ACC112 (cell line): ENCODE measurements at regions not wholly inside any gene's neighbourhood (a gene's known extent, or its start where the extent isn't known, plus 50 kb on each side); places are given as distances from the start of the nearest gene placed in this dataset.

ENCODE experiments used
- H2AFZ ChIP-seq: fragments of 200-600 bp; sonication (generic); one replicate; pipeline ENCODE4 v1.6.0; 2017; ENCODE audit warnings: antibody characterized with exemption, low read length; ENCODE audit not compliant: unreplicated experiment
- H3K27ac ChIP-seq: fragments of 200-600 bp; sonication (generic); 2 replicates; pipeline ENCODE4 v1.5.1; 2014; ENCODE audit warnings: low read depth, mild to moderate bottlenecking, antibody characterized with exemption, low read length, moderate library complexity
- H3K27me3 ChIP-seq: fragments of 200-600 bp; sonication (generic); 2 replicates; pipeline ENCODE4 v1.6.1; 2014; ENCODE audit warnings: mild to moderate bottlenecking, antibody characterized with exemption, low read length, moderate library complexity, mixed read lengths; ENCODE audit not compliant: insufficient read depth
- H3K36me3 ChIP-seq: fragments of 200-600 bp; sonication (generic); 2 replicates; pipeline ENCODE4 v1.6.1; 2016; ENCODE audit warnings: mild to moderate bottlenecking, antibody characterized with exemption, low read length, moderate library complexity, mixed read lengths; ENCODE audit not compliant: insufficient read depth
- H3K4me1 ChIP-seq: fragments of 200-600 bp; sonication (generic); one replicate; pipeline ENCODE4 v1.6.1; 2016; ENCODE audit warnings: low read length, mixed read lengths; ENCODE audit not compliant: insufficient read depth, unreplicated experiment, control insufficient read depth
- H3K4me3 ChIP-seq: fragments of 200-600 bp; sonication (generic); 2 replicates; pipeline ENCODE4 v1.5.1; 2014; ENCODE audit warnings: mild to moderate bottlenecking, low read depth, low read length
- H3K79me2 ChIP-seq: fragments of 200-600 bp; sonication (generic); one replicate; pipeline ENCODE4 v1.6.0; 2016; ENCODE audit warnings: low read length; ENCODE audit not compliant: control insufficient read depth, unreplicated experiment, insufficient read depth

GRCh38 chr4:43842594-43842993 is 606.0 kb downstream of the KCTD8 start:
- Histone ChIP-seq H3K27me3 (no peaks in the 10 kb centered on the region), H2AFZ (no peak overlapping the region), H3K4me1 (no peaks in the 10 kb centered on the region), H3K79me2 (no peaks in the 10 kb centered on the region), H3K27ac (no peak overlapping the region), H3K4me3 (no peak overlapping the region), H3K36me3 (no peaks in the 10 kb centered on the region)

GRCh38 chr4:43843501-43843900 is 605.1 kb downstream of the KCTD8 start:
- H3K27me3 ChIP-seq = no peaks in the 10 kb centered on the region
- H3K79me2 ChIP-seq = no peaks in the 10 kb centered on the region
- H3K27ac ChIP-seq = no peak overlapping the region
- H3K4me1 ChIP-seq = no peaks in the 10 kb centered on the region
- H2AFZ ChIP-seq = no peak overlapping the region
- no peaks in the 10 kb centered on the region for H3K36me3 ChIP-seq
- no peak overlapping the region for H3K4me3 ChIP-seq

- H3K27me3 ChIP-seq = no peaks in the 10 kb centered on the region
- H3K27ac ChIP-seq = no peak overlapping the region
- no peak overlapping the region for H2AFZ ChIP-seq
- no peaks in the 10 kb centered on the region for H3K4me1 ChIP-seq
- no peaks in the 10 kb centered on the region for H3K79me2 ChIP-seq
- no peak overlapping the region for H3K4me3 ChIP-seq
- no peaks in the 10 kb centered on the region for H3K36me3 ChIP-seq
These were observed 602.5 kb downstream of the KCTD8 start for GRCh38 chr4:43846111-43846587.

GRCh38 chr4:43853565-43854264 is 594.9 kb downstream of the KCTD8 start:
- Histone ChIP-seq H3K4me3 (no peak overlapping the region), H3K4me1 (no peaks in the 10 kb centered on the region), H3K36me3 (no peaks in the 10 kb centered on the region), H3K27ac (no peak overlapping the region), H3K79me2 (no peaks in the 10 kb centered on the region), H3K27me3 (no peaks in the 10 kb centered on the region), H2AFZ (no peak overlapping the region)

GRCh38 chr4:43855283-43855682 is 593.3 kb downstream of the KCTD8 start:
- Histone ChIP-seq H3K27me3 (no peaks in the 10 kb centered on the region), H3K27ac (no peak overlapping the region)

GRCh38 chr4:43864616-43865146 is 583.9 kb downstream of the KCTD8 start:
- Histone ChIP-seq H3K27me3 (no peaks in the 10 kb centered on the region), H2AFZ (no peak overlapping the region), H3K79me2 (no peaks in the 10 kb centered on the region), H3K4me3 (no peak overlapping the region), H3K27ac (no peak overlapping the region), H3K36me3 (no peaks in the 10 kb centered on the region), H3K4me1 (no peaks in the 10 kb centered on the region)

More at GRCh38 chr4:43855283-43855682, 593.3 kb downstream of the KCTD8 start:
- Histone ChIP-seq H3K4me1 (no peaks in the 10 kb centered on the region), H3K36me3 (no peaks in the 10 kb centered on the region), H3K4me3 (no peak overlapping the region), H2AFZ (no peak overlapping the region), H3K79me2 (no peaks in the 10 kb centered on the region)

GRCh38 chr4:43867908-43868307 is 580.7 kb downstream of the KCTD8 start:
- Histone ChIP-seq H3K36me3 (no peaks in the 10 kb centered on the region), H3K4me1 (no peaks in the 10 kb centered on the region), H3K4me3 (no peak overlapping the region), H3K79me2 (no peaks in the 10 kb centered on the region), H2AFZ (no peak overlapping the region), H3K27me3 (no peaks in the 10 kb centered on the region), H3K27ac (no peak overlapping the region)

- Histone ChIP-seq H3K79me2 (no peaks in the 10 kb centered on the region), H3K27me3 (no peaks in the 10 kb centered on the region), H3K4me1 (no peaks in the 10 kb centered on the region), H3K36me3 (no peaks in the 10 kb centered on the region), H3K27ac (no peak overlapping the region), H2AFZ (no peak overlapping the region), H3K4me3 (no peak overlapping the region)
These were observed 573.0 kb downstream of the KCTD8 start for GRCh38 chr4:43875655-43876054.

- no peak overlapping the region for H2AFZ ChIP-seq
- no peak overlapping the region for H3K4me3 ChIP-seq
These were observed 566.1 kb downstream of the KCTD8 start for GRCh38 chr4:43882470-43882869.

GRCh38 chr4:43886196-43886595 is 562.4 kb downstream of the KCTD8 start:
- Histone ChIP-seq H2AFZ (no peak overlapping the region), H3K4me1 (no peaks in the 10 kb centered on the region), H3K27ac (no peak overlapping the region), H3K36me3 (no peaks in the 10 kb centered on the region), H3K27me3 (no peaks in the 10 kb centered on the region), H3K79me2 (no peaks in the 10 kb centered on the region), H3K4me3 (no peak overlapping the region)

More at GRCh38 chr4:43882470-43882869, 566.1 kb downstream of the KCTD8 start:
- no peaks in the 10 kb centered on the region for H3K36me3 ChIP-seq
- H3K4me1 ChIP-seq = no peaks in the 10 kb centered on the region
- no peaks in the 10 kb centered on the region for H3K79me2 ChIP-seq
- H3K27me3 ChIP-seq = no peaks in the 10 kb centered on the region
- H3K27ac ChIP-seq = no peak overlapping the region

GRCh38 chr4:43898836-43899235 is 549.8 kb downstream of the KCTD8 start:
- H3K79me2 ChIP-seq = no peaks in the 10 kb centered on the region
- no peak overlapping the region for H3K27ac ChIP-seq
- H3K36me3 ChIP-seq = no peaks in the 10 kb centered on the region
- H3K4me1 ChIP-seq = no peaks in the 10 kb centered on the region
- no peak overlapping the region for H3K4me3 ChIP-seq
- no peak overlapping the region for H2AFZ ChIP-seq
- H3K27me3 ChIP-seq = no peaks in the 10 kb centered on the region
